Adrenal gland (tissue), 9 donors: ENCODE measurements at regions not wholly inside any gene's neighbourhood (a gene's known extent, or its start where the extent isn't known, plus 50 kb on each side); places are given as distances from the start of the nearest gene placed in this dataset.

Experiments used
- DNase-seq, 7 donors: peaks; one replicate each; pipeline ENCODE4 v3.0.0-alpha.2; 2019 to 2020
- H3K27ac ChIP-seq, 5 donors: fragments of 200-600 bp; sonication (generic) in 4 of 5; 1 replicate in 3 of 5; 2 replicates in 2 of 5; pipeline versions ENCODE4 v1.5.1 to v1.8.0; 2016 to 2020; ENCODE audit warnings: mild to moderate bottlenecking in 1 of 5
- H3K27me3 ChIP-seq: fragments of 200-600 bp; 2 replicates; pipeline ENCODE4 v1.8.0; 2021
- H3K36me3 ChIP-seq, 2 donors: fragments of 200-600 bp; replicated peaks in 1 of 2; 1 replicate in 1 of 2; 2 replicates in 1 of 2; pipeline versions ENCODE4 v1.5.1 to v1.8.0; 2018 to 2022
- H3K4me1 ChIP-seq, 2 donors: fragments of 200-600 bp; replicated peaks in 1 of 2; 1 replicate in 1 of 2; 2 replicates in 1 of 2; pipeline versions ENCODE4 v1.5.1 to v1.8.0; 2018 to 2021
- H3K4me3 ChIP-seq, 4 donors: fragments of 200-600 bp; sonication (generic) in 3 of 4; one replicate each; pipeline ENCODE4 v1.5.1; 2016 to 2018
- H3K9me3 ChIP-seq, 3 donors: fragments of 200-600 bp; sonication (generic) in 1 of 3; replicated peaks in 1 of 3; 1 replicate in 2 of 3; 2 replicates in 1 of 3; pipeline versions ENCODE4 v1.5.1 to v1.8.0; 2016 to 2021
- CTCF ChIP-seq, 6 experiments: fragments of 450-650 bp in 4 of 6; fragments of 200-600 bp in 2 of 6; sonication (generic) in 1 of 6; IDR thresholded peaks; 1 replicate in 5 of 6; 2 replicates in 1 of 6; pipeline versions ENCODE4 v1.5.1 to v1.8.0; 2016 to 2021; ENCODE audit warnings: antibody characterized with exemption in 6 of 6, mild to moderate bottlenecking in 2 of 6, moderate library complexity in 1 of 6
- POLR2A ChIP-seq, 2 donors: fragments of 450-650 bp; IDR thresholded peaks; one replicate each; pipeline ENCODE4 v1.6.1; 2017; ENCODE audit warnings: antibody characterized with exemption in 2 of 2, mild to moderate bottlenecking in 2 of 2, moderate library complexity in 1 of 2
- WGBS, 4 donors: extraction: QIAGEN DNeasy Blood & Tissue Kit in 2 of 4; methylation state at CpG; one replicate each; pipeline versions ENCODE4 v1.1.5 to v1.1.7; 2013 to 2017; 5-methylcytosine and 5-hydroxymethylcytosine counted together
- intact Hi-C, 2 donors: fragments of 100-400 bp; cut with DNase I; formaldehyde crosslinking; loops; one replicate each; pipeline versions ENCODE4 v1.14.1 to v1.15.0; 2022 to 2023
- donor health status: healthy with polysubstance abuse.
- donor health status: Bipolar disorder and iron deficiency.
- donor health status: DM: yes; HTN: yes; CAD: no.
- donor health status: DM: no; HTN: no; CAD: no.
- donor health status: DM: no; HTN: no; CAD: no.

DNA sequence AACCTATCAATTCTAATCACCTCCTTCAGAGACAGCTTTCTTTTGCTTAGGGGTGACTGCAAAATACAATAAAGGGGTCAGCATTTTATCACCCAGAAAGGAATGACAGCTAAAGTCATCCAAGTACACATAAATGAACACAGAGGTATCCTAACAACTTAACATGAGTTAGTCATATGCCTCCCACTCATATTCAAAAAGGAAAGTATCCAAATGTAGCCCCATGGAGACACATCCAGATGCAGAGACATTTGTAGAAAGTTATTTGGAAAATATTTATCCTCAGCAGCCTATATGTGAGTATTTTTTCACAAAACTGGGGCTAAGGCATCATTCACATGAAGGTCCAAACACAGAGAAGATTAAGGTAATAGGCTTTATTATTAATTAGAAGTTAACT is 1579.7 kb upstream of the SLC39A10 start:
- no peaks in the 10 kb centered on the region for H3K9me3 ChIP-seq
- H3K36me3 ChIP-seq: no peaks in the 10 kb centered on the region
- intact Hi-C loops: no loop called here
- no peak overlapping the region for H3K27ac ChIP-seq
- DNase-seq: no peak
- no peak for TF ChIP-seq CTCF (IDR thresholded peaks at IDR 0.05)
- no peak for TF ChIP-seq POLR2A (IDR thresholded peaks at IDR 0.05)
- H3K27me3 ChIP-seq: no peaks in the 10 kb centered on the region
- H3K4me1 ChIP-seq: no peaks in the 10 kb centered on the region
- no peak overlapping the region for H3K4me3 ChIP-seq

- no peaks in the 10 kb centered on the region for H3K36me3 ChIP-seq
- no peak for DNase-seq
- peaks cover 0 to 7% (median 0%) of the 10 kb centered on the region in 3 donors for H3K9me3 ChIP-seq
- intact Hi-C loops: no loop called here
- no peaks in the 10 kb centered on the region for H3K27me3 ChIP-seq
- H3K4me1 ChIP-seq: no peaks in the 10 kb centered on the region
- no peak overlapping the region for H3K4me3 ChIP-seq
- no peak for TF ChIP-seq POLR2A (IDR thresholded peaks at IDR 0.05)
- TF ChIP-seq CTCF (IDR thresholded peaks at IDR 0.05): no peak
- WGBS, 4 donors: 68 to 79% (median 72%) methylated on average over 3 of the region's 3 CpGs
- no peak overlapping the region for H3K27ac ChIP-seq
These were observed 1594.6 kb upstream of the SLC39A10 start for GRCh38 chr2:194062401-194062800.

- Histone ChIP-seq H3K27ac (no peak overlapping the region), H3K4me1 (no peaks in the 10 kb centered on the region), H3K9me3 (peaks cover 0 to 7% (median 0%) of the 10 kb centered on the region in 3 donors), H3K4me3 (no peak overlapping the region), H3K36me3 (no peaks in the 10 kb centered on the region), H3K27me3 (no peaks in the 10 kb centered on the region)
- TF ChIP-seq CTCF (IDR thresholded peaks at IDR 0.05) (no peak), POLR2A (IDR thresholded peaks at IDR 0.05) (no peak)
- WGBS, 4 donors: 66 to 76% (median 71%) methylated on average over 3 of the region's 3 CpGs
- intact Hi-C loops: no loop called here
- DNase-seq: no peak
These were observed 1596.8 kb upstream of the SLC39A10 start for GRCh38 chr2:194060269-194060668.

GRCh38 chr2:194054313-194054712 is 1602.7 kb upstream of the SLC39A10 start:
- TF ChIP-seq CTCF (IDR thresholded peaks at IDR 0.05) (no peak), POLR2A (IDR thresholded peaks at IDR 0.05) (no peak)
- H3K27me3 ChIP-seq: no peaks in the 10 kb centered on the region
- no peaks in the 10 kb centered on the region for H3K4me1 ChIP-seq
- no peak overlapping the region for H3K27ac ChIP-seq
- H3K9me3 ChIP-seq: peaks cover 0 to 7% (median 0%) of the 10 kb centered on the region in 3 donors
- H3K36me3 ChIP-seq: no peaks in the 10 kb centered on the region
- no peak overlapping the region for H3K4me3 ChIP-seq
- intact Hi-C loops: no loop called here
- DNase-seq: no peak
